ENCODE measurements at regions not wholly inside any gene's neighbourhood (a gene's known extent, or its start where the extent isn't known, plus 50 kb on each side); places are given as distances from the start of the nearest gene placed in this dataset.

DNA sequence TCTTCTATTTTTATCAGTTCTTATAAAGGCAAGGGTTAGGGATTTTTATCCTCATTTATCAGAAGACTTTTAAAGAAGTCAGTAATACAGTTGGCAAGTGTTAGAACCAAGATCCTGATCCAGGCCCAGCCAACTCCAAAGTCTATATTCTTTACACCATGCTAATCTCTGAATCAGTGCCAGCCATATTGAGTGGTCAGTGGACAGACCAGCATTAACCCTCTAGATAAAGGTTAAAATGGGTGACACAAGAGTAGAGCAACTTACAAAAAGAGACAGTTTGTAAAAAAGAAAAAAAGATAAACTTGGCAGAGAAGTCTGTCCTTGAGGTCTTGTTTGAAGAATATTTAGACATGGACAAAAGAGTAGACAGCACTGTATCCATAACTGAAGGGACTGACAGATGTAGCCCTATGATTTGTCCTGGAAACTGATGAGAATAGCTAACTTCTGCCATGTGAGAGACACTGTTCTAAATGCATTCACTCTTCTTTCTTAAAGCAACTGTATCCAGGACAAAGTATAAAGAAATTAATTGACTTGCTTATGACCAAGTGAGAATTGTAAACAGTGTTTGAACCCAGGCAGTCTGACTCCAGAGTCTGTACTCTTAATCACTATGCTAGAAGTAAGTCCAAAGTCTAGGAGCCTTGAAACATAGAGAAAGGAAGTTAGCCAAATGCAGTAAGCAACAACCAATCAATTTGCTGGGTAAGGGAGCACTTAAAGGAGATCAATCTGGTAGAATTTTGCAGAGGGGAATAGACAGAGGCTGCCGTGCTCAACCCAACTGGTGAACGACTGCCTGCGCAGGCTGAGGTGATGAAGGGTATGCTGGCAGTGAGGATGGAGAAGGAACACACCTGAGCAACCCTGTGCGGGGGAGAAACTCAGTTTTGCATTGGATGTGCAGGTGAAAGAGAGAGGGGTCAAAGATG, 103.7 kb downstream of the TTC6 start (continued):
- peak in 1 of 2 experiments; percentile 76; a peak in 2 of 4 replicates for TF ChIP-seq EP300 (IDR thresholded peaks at IDR 0.05; ENCODE audit: low read depth in 2 of 2, low read length in 2 of 2)
- no peak for TF ChIP-seq EP300 (CRISPR knock-in tag; IDR thresholded peaks at IDR 0.05; ENCODE audit: borderline replicate concordance)
- 0 out of 2 replicates have a peak, but pooled peaks have one; percentile 52 for TF ChIP-seq ATF5 (CRISPR knock-in tag; IDR thresholded peaks at IDR 0.05; ENCODE audit: low read depth)
- no peak for TF ChIP-seq HIVEP1 (CRISPR knock-in tag; IDR thresholded peaks at IDR 0.05)
- no peak for TF ChIP-seq POLR2A (IDR thresholded peaks at IDR 0.05; ENCODE audit: insufficient read depth in 1 of 2, low read depth in 2 of 2, low read length in 2 of 2)
- no peak for TF ChIP-seq XRCC5 (optimal IDR thresholded peaks at IDR 0.05; ENCODE audit: low read length)
- TF ChIP-seq, protein P1, sequence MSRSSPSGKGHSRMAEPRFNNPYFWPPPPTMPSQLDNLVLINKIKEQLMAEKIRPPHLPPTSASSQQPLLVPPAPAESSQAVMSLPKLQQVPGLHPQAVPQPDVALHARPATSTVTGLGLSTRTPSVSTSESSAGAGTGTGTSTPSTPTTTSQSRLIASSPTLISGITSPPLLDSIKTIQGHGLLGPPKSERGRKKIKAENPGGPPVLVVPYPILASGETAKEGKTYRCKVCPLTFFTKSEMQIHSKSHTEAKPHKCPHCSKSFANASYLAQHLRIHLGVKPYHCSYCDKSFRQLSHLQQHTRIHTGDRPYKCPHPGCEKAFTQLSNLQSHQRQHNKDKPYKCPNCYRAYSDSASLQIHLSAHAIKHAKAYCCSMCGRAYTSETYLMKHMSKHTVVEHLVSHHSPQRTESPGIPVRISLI (CRISPR knock-in tag; IDR thresholded peaks at IDR 0.05; ENCODE audit: borderline replicate concordance) = peak; percentile 36; the same call in 1 of the 2 replicates
- peak; percentile 81 for TF ChIP-seq ARID5B (CRISPR knock-in tag; IDR thresholded peaks at IDR 0.05)
- TF ChIP-seq MTA1 (CRISPR knock-in tag; IDR thresholded peaks at IDR 0.05; ENCODE audit: borderline replicate concordance) = peak; percentile 54; the same call in 1 of the 2 replicates
- peak; percentile 49; the same call in 1 of the 2 replicates for TF ChIP-seq MIER2 (CRISPR knock-in tag; IDR thresholded peaks at IDR 0.05)
- peak; percentile 79 for TF ChIP-seq RARA (CRISPR knock-in tag; IDR thresholded peaks at IDR 0.05)
- peak; percentile 95 for TF ChIP-seq POGZ (CRISPR knock-in tag; IDR thresholded peaks at IDR 0.05)
- TF ChIP-seq SNRNP70 (IDR thresholded peaks at IDR 0.05; ENCODE audit: low read depth, low read length) = no peak
- no peak for TF ChIP-seq AGO1 (IDR thresholded peaks at IDR 0.05; ENCODE audit: low read depth, low read length, poor library complexity, severe bottlenecking)
- peak; percentile 71; the same call in 1 of the 2 replicates for TF ChIP-seq ZNF230 (CRISPR knock-in tag; IDR thresholded peaks at IDR 0.05)
- no peak for TF ChIP-seq NFATC3 (CRISPR knock-in tag; IDR thresholded peaks at IDR 0.05)
- TF ChIP-seq HMGXB4 (CRISPR knock-in tag; IDR thresholded peaks at IDR 0.05; ENCODE audit: borderline replicate concordance in 1 of 2, low read depth in 1 of 2) = 0 out of 4 replicates have a peak, but pooled peaks of 1 of the 2 experiments have one; percentile 28
- peak; percentile 42 for TF ChIP-seq PHF5A (CRISPR knock-in tag; IDR thresholded peaks at IDR 0.05; ENCODE audit: low read depth, unreplicated experiment)
- TF ChIP-seq ZFP82 (CRISPR knock-in tag; IDR thresholded peaks at IDR 0.05; ENCODE audit: borderline replicate concordance) = 0 out of 2 replicates have a peak, but pooled peaks have one; percentile 77
- TF ChIP-seq ZNF652 (CRISPR knock-in tag; IDR thresholded peaks at IDR 0.05; ENCODE audit: borderline replicate concordance, low read depth) = peak; percentile 90
- TF ChIP-seq HOXD1 (CRISPR knock-in tag; IDR thresholded peaks at IDR 0.05) = no peak
- TF ChIP-seq ZNF441 (CRISPR knock-in tag; IDR thresholded peaks at IDR 0.05; ENCODE audit: borderline replicate concordance) = peak; percentile 77
